ENCODE measurements at regions not wholly inside any gene's neighbourhood (a gene's known extent, or its start where the extent isn't known, plus 50 kb on each side); places are given as distances from the start of the nearest gene placed in this dataset.

GRCh38 chr10:6877336-6877721 lies 297.3 kb upstream of the PRKCQ start:
- H3K36me3 ChIP-seq, result no peaks in the 10 kb centered on the region
- no peak for DNase-seq (ENCODE audit: low spot score)
- no peak overlapping the region for H3K27ac ChIP-seq
- H3K4me1 ChIP-seq, result no peaks in the 10 kb centered on the region
- no peak overlapping the region for H3K4me3 ChIP-seq
- TF ChIP-seq, protein P1, sequence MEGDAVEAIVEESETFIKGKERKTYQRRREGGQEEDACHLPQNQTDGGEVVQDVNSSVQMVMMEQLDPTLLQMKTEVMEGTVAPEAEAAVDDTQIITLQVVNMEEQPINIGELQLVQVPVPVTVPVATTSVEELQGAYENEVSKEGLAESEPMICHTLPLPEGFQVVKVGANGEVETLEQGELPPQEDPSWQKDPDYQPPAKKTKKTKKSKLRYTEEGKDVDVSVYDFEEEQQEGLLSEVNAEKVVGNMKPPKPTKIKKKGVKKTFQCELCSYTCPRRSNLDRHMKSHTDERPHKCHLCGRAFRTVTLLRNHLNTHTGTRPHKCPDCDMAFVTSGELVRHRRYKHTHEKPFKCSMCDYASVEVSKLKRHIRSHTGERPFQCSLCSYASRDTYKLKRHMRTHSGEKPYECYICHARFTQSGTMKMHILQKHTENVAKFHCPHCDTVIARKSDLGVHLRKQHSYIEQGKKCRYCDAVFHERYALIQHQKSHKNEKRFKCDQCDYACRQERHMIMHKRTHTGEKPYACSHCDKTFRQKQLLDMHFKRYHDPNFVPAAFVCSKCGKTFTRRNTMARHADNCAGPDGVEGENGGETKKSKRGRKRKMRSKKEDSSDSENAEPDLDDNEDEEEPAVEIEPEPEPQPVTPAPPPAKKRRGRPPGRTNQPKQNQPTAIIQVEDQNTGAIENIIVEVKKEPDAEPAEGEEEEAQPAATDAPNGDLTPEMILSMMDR (IDR thresholded peaks at IDR 0.05), result no peak
- no peaks in the 10 kb centered on the region for H3K27me3 ChIP-seq
- no peaks in the 10 kb centered on the region for H3K9me3 ChIP-seq

DNA sequence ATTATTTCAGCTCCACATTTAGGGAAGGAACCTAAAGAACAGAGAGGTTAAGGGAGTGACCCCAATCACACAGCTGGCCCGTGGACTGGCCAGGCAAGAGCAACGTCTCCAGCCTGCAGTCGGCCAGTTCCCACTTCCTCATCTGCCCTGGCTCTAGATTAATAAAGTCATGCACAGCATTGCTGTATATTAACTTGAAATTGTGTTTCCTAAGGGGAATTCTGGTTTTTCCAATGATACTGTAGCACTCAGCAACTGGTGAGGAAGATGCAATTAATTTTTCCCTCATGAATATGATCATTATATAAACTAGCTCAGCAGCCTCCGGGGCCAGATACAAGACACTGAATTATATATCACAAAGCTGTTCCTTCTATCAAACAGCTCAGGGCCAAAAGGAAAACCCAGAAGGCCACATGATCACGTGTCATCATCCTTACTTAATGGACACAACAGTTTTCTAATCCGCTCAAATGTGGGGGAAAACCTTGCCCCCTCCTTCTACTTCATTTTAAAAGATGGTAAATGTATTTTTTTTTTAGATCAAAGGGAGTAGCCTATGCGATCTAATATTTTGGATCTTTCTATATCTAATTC lies 295.3 kb upstream of the PRKCQ start:
- no peak for DNase-seq (ENCODE audit: low spot score)
- no peaks in the 10 kb centered on the region for H3K27me3 ChIP-seq
- no peaks in the 10 kb centered on the region for H3K4me1 ChIP-seq
- no peak overlapping the region for H3K27ac ChIP-seq
- no peaks in the 10 kb centered on the region for H3K36me3 ChIP-seq
- TF ChIP-seq, protein P1 (IDR thresholded peaks at IDR 0.05), result no peak
- H3K9me3 ChIP-seq, result no peaks in the 10 kb centered on the region
- H3K4me3 ChIP-seq, result no peak overlapping the region

DNA sequence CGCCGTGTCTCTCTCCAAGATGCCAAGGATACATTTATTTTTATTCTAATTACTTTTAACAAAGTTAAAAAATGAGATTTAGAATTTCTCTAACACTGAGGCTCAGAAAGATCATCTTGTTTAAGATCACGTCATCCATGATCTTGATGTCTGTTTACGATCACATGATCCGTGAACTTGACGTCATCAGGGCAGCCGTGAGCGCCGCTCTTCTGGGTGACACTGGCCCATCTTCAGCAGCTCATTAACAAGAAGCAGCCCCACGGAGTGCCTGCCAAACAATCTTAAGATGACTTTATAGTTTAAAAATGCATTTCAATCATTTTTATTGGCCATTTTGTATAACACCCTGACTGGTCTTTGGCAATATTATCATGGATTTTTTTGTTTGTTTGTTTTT lies 291.1 kb upstream of the PRKCQ start:
- Histone ChIP-seq H3K4me1 (no peaks in the 10 kb centered on the region), H3K36me3 (no peaks in the 10 kb centered on the region), H3K4me3 (no peak overlapping the region), H3K27ac (no peak overlapping the region), H3K27me3 (no peaks in the 10 kb centered on the region), H3K9me3 (no peaks in the 10 kb centered on the region)
- TF ChIP-seq, protein P1 (IDR thresholded peaks at IDR 0.05), result no peak
- no peak for DNase-seq (ENCODE audit: low spot score)

GRCh38 chr10:6868036-6868725 lies 288.1 kb upstream of the PRKCQ start:
- TF ChIP-seq, protein P1 (IDR thresholded peaks at IDR 0.05), result no peak
- no peak overlapping the region for H3K27ac ChIP-seq
- no peaks in the 10 kb centered on the region for H3K36me3 ChIP-seq
- H3K4me3 ChIP-seq, result no peak overlapping the region
- H3K9me3 ChIP-seq, result no peaks in the 10 kb centered on the region
- H3K4me1 ChIP-seq, result no peaks in the 10 kb centered on the region
- H3K27me3 ChIP-seq, result no peaks in the 10 kb centered on the region
- no peak for DNase-seq (ENCODE audit: low spot score)

DNA sequence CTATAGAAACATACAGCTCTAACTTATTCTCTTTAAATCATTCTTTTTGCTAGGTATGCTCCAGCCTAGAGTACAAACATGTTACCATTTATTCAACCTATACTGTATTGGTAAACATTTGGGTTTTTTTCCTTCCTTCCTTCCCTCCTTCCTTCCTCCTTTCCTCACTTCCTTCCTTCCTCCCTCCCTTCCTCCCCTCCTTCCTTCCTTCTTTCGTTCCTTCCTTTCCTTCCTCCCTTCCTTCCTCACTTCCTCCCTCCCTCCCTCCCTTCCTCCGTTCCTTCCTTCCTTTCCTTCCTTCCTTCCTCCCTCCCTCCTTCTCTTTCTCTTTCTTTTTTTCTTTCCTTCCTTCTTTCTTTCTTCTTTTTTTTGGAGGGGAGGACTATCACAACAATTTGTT lies 286.7 kb upstream of the PRKCQ start:
- Histone ChIP-seq H3K27ac (no peak overlapping the region), H3K36me3 (no peaks in the 10 kb centered on the region), H3K4me1 (no peaks in the 10 kb centered on the region), H3K4me3 (no peak overlapping the region), H3K27me3 (no peaks in the 10 kb centered on the region), H3K9me3 (no peaks in the 10 kb centered on the region)
- TF ChIP-seq, protein P1 (IDR thresholded peaks at IDR 0.05), result no peak
- DNase-seq (ENCODE audit: low spot score), result no peak

DNA sequence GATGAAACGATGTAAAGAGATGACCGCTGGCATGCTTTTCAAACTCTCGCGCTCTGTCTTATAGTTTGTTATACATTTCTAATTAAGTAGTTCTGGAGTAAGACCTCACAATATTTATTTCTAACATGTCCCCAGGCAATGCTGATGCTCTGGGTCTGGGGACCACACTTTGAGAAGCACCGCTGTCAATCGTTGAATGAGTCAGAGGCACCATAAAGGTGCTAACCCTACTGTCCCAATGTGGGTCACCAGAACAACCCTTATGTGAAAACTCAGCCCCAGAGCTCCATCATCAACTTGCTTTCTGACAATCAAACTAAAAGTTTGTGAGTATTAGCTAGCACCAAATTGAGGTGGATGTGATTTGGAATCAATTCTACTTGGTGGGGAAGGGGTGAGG lies 284.1 kb upstream of the PRKCQ start:
- Histone ChIP-seq H3K36me3 (no peaks in the 10 kb centered on the region), H3K4me3 (no peak overlapping the region), H3K27ac (no peak overlapping the region), H3K4me1 (no peaks in the 10 kb centered on the region), H3K27me3 (no peaks in the 10 kb centered on the region), H3K9me3 (no peaks in the 10 kb centered on the region)
- TF ChIP-seq, protein P1 (IDR thresholded peaks at IDR 0.05), result no peak
- no peak for DNase-seq (ENCODE audit: low spot score)

Measured in right atrium auricular region (tissue), 2 donors.